SW480 (cell line): ENCODE measurements at regions not wholly inside any gene's neighbourhood (a gene's known extent, or its start where the extent isn't known, plus 50 kb on each side); places are given as distances from the start of the nearest gene placed in this dataset.

Source experiments
- DNase-seq: peaks from one replicate; pipeline ENCODE4 v3.0.0-alpha.2; 2016; ENCODE audit warnings: low spot score

DNA sequence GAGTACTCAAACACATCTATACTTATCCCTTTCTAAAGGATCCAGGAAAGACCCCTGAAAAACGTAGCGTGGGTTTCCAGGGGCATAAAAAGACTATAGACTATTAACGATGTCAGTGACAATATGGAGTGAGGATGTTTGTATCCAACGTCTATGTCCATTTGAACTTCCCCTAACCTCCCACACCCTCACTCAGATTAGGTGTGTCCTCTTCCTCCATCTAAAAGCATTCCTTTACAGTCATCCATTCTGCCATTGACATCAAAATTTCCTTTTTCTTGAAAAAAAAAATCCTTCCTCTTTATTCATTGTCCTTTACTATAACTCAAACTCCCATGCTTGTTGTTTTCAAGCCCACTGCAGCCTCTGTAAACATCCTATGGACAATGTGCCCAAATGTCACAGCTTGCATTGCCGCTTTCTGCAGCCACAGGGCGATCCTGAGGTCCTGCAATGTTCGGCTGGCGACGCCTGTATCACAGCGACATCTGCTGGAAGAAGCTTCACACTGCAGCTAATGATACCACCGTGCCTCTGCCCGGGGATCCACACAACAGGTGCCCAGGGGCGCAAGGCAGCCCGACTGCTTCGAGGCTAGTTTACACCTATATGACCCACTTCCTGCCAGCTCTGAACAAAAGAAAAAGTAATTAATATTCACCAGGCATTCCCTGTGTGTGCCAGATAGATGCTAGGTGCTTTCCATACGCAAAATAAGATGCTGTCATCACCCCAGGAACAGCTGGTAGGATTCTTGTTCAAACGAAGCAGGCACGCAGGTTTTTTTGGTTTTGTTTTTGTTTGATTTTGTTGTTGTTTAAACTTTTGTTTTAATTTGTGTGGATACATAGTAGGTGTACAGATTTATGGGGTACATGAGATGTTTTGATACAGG lies 267.9 kb upstream of the GHITM start:
- DNase-seq = peak; percentile 65

DNA sequence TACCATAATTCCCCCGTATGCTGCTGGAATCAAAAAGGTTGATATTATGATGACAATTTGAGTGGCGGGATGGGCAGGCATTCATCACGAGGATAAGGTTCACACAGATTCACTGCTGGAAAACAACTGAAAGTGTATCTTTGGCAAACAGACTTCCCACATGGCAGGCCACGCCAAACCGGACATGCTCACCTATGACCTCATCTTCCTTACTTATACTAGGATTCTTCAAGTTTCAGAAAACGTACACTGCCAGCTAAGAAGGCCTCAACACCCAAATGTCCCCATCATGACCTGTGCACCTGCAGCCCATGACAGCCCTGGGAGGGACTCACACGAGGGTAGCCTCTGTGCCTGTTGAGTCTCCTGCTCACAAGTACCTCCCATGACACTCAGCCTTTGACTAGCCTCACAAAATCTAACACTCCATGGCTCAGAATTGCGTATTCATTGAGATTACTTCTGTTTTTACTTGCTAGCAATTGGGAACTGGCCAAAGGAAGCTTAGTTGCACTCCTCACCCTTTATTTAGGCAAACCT lies 259.0 kb upstream of the GHITM start:
- no peak for DNase-seq

DNA sequence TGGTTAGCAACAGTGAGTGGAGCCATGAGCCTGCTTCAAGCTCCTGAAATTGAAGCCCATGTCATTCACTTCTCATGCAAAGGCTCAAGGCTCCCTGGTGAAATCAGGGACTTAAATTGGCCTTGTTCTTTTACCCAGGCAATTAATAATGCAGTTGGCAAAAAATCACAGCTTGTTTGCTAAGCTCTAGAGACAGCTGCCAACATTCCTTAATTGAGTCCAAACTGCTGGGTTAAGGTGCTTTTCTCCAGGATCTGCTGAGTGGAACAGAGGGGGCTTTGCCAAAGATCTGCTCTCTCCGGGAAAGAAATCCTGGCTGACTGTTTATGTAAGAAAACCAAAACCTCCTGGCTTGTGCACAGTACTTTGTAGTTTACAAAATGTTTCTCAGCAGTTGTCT lies 257.6 kb upstream of the GHITM start:
- no peak for DNase-seq

DNA sequence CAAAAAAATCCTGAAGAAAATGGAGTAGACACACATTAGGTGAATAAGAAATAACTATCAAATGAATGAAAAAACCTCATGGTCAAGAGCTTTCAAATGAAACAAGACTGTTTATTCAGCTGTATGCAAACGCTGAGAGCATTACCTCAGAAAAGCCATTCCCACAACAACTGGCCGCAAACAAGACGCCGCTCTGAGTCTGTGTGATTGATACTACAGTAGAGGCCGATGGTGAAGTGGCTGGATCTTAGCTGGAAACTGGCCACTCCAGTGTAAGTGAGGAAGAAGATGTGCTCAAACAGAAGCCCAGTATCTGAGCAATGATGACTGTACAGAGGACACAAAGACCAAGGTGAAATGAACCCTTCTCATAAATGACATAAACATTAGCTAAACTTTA lies 252.4 kb upstream of the GHITM start:
- DNase-seq = no peak

DNA sequence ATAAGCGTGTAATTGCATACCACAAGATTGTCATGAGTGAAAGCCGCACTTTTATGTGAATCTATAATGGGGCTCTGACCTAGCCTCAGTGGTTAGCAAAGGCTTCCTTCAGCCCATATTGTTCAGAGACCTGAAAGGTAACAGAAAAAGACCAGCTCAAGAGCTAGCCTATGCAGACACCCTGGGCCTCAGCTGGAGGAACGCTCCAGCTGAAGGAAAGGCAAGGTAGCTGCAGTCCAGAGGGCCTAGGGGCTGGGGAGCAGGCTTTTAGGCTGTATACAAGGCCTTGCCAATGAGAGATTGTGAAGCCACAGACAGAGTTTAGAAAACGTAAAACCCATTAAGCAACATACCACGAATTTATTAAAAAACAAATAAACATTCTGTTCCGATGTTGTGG lies 246.6 kb upstream of the GHITM start:
- DNase-seq = no peak

DNA sequence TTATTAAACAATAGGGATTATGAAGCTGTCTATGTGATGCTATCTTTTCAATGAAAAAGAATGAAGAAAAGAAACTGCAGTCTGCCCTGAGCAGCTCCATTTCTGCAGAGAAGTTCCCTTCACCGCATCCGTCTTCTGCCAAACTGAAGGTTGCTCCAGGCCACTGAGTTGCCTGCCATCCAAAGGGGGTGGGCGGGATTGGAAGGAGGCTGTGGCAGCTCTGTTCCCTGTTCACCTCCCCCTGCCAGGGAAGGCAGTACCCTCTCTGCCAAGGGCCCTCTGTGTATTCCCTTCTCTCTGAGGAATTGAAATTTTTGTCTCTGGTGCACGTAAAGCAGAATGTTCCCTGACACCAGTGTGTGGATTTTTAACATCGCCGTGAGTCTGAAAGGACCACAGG lies 243.1 kb upstream of the GHITM start:
- DNase-seq = no peak

DNA sequence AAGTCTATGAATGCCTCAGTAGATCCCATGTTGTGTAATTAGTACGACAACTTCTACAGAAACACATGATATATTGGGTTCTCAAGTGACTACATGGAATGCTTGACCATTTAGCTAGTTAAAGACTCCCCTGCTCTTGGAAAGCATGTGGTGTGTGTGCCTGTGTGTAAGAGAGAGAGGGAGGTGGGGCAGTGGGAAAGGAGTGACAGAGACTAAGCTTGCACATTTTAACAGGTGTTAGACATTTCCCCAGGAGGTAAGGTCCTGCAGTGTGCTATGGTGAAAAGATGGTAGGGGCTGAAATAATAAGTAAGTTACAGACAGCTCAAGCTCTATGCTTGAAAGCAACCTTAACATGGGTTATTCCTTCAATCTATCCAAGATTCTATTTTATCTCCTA lies 241.7 kb upstream of the GHITM start:
- no peak for DNase-seq

DNA sequence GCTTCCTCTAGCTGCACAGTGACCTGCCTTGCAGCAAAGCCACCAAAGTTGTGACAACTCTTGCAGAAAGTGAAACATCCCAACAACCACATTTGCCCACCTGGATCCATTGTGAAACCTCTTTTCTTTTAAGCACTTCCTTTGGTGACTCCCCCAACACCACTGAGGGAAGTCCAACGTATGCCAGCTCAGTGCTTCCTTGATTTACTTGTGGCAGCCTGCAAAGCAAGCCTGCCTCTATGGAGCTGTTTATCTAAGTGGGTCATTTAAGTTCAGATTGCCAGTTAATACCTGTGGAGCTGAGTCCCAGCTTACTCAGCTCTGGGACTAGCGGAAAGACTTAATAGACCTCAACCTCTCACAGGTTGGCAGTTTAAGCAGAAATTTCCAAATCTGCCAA lies 230.8 kb upstream of the GHITM start:
- no peak for DNase-seq

DNA sequence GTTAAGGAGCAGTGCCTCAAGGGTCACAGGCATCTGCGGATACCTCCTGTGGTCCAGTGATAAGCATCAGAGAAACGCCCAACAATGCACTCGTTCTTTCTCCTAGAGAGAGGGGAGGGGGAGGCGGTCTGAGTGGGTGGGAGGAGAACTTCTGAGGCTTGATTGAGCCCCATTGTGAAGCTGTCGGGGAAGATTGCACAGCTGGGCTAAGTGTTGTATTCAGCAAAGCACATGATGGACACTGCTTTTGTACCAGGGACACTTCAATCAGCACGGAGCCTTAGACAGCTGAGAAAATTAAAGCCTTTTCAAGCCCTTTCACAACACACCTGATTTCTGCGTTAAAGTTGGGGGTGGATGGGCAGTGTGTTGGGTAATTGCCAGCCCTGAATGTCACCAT lies 230.3 kb upstream of the GHITM start:
- no peak for DNase-seq

DNA sequence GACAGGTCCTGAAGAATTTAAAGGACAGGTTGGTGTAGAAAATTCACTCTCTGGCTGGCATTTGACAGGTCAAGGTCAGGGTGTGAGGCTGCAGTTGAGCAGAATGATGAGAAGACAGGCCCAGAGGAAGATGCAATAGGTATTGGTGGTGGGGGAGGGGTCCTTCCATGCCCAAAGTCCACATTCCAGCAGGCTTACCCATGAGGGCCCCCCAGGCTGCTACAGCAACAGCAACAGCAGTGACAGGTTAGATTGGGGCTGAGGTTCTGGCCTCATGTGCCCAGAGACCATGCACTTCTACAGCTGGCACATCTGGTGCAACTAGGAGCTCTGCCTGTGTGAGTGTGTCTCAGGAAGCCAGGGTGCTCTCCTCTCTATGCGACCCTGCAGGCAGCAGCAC lies 223.5 kb upstream of the GHITM start:
- DNase-seq = no peak

DNA sequence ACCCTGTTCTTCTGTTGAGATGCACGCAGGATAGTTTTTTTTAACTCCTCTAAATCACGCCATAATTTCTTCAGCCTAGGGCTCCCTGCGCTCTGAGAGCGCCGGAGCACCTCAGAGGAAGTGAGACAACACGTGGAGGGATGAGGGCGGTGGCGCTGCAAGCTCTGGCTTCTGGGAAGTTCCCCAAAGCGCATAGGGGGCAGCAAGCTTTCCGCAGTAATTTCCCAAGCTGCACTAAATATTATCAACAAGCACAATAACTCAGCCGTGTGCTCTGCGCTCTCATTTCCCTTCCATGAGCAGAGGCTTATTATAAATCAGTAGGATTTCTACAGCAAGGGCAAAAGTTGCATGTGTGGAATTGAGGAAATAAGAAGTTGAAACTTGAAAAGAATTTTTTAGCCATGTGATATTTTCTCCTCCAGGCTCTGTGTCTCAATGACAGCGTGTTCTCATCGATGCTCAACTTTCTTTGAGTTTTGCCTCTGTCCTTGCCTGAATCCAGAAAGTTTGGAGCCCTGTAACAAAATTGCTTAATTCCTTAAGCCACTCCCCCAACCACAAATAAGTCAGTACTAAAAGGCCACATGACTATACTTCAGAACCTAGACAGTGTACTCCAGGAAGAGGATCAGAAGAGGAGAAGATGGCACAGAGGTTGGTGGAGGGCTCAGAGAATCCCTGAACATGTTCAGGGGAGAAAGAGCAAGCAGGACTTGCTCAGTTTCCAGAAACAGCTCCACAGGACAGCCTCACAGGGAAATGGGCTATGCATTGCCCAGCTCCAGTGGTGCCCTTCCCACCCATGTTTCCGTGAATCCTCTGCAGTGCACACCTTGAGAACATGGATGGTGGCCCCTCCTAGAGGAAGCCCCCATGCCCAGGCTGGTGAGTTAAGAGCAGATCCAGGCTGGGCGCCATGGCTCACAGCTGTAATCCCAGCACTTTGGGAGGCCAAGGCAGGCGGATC lies 221.5 kb upstream of the GHITM start:
- no peak for DNase-seq

DNA sequence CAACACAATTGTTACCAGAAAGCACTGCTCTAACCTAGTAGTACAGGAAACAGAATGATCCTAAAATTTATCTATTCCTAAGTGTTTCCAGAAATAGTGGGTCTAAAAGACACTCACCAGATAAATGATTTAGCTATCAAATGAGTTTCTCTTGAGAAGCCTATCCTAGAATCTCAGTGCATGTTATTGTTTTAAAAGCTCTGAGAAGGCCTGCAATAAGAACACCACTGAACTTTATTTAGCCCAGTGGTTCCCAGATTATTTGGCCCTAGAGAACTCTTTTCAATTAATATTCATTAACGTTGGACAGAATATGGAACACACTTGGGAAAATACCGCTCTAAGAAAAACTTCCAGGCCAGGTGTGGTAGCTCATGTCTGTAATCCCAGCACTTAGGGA lies 220.1 kb upstream of the GHITM start:
- DNase-seq = no peak

DNA sequence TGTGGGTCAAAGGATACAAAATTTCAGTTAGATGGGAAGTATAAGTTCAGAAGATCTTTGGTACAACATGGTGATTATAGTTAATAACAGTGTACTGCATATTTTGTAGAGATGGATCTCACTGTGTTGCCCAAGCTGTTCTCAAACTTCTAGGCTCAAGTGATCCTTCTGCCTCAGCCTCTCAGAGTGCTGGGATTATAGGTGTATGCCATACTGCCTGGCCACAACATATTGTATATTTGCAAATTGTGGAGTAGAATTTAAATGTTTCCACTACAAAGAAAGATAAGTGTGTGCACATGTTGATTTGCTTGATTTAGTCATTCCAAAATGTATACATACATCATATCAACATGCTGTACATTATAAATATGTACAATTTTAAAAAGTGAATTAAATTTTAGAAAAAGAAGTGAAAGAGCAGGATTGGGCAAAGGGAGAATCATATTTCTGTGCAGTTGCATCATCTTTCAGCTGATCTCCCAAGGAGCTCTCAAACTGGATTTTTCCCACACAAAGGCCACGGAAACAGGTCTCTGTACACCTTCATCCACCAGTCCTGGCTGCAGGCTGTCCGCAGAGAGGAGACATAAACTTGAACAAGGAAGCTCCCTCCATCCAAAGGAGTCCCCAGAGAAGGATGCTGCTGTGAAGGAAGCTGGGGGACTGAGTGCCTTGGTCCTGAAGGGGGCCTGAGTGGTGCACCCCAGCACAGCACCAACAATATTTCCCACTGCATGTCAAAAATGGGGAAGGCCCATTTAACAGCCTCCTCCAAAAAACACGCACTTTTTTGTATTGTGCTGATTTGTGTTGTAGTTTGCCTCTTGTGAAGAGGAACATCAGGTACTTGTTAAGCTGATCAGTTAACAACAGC lies 217.1 kb upstream of the GHITM start:
- no peak for DNase-seq

DNA sequence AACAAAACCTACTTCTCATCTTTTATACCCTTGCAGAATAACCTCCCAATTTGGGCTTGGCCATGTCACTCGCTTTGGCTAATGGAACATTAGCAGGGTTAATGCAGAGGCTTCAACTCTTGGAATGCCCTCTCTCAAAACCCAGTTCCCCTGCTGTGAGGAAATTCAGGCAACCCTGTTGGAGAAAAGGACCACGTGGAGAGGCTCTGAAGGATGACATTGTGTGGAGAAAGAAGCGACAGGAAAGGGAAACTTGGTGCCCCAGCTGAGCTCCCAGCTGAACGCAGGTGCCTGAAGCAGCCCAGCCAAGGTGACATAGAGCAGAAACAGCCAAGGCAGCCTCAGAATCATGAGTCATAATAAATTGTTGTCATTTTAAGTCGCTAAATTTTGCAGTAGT lies 214.2 kb upstream of the GHITM start:
- no peak for DNase-seq

DNA sequence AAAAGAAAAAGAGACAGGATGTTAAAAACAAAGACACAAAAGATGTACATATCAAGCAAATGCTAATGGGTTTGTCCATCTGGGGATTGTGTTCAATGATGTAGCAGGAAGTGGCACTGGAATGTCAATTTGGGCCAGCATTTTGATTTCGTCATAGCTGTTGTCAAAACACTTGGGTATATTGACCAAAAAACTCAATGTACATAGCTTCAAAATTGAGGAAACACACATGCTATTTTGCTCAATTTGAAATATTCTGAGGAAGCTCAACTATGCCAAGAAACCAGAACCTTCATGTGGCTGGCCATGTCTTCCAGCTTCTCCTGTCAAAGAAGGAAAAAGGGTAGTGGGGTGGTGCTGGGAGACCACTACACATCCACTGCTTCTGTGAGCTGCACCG lies 212.7 kb upstream of the GHITM start:
- DNase-seq = no peak

DNA sequence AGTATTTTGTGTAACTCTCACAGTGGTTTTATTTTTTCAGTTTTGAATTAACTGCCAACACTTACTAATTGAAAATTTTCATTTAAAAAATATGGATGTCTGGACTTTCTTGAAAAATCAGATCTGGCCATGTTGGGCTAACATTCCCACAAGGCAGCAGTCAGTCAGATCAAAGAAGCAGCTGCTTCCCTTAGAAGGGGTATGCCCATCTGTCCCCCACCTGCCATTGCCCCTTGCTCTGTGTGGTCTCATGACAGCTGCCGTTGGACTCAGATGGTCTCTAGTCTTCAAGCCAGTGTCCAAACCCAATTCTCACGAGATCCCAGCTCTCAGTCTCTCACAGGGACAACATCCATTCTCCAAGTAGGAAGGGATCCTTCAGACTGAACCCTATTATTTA lies 212.1 kb upstream of the GHITM start:
- no peak for DNase-seq

DNA sequence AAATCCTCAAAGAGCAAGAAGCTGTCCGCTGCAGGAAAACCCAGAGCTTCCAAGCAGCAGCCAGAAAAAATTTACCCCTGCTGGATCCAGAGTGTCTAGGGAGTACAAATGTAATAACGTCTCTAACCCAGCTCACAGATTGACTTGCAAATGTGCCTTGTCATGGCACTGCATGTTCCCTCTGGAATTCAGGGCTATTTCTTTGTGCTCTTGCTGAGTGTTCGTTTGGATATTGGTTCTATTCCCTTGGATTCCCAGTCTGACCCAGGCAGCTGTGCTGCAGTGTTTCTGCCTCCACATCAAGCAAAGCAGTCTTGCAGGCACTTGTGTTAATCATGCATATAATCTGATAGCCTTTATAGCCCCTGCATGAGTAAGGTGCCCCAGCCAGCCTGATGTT lies 209.9 kb upstream of the GHITM start:
- DNase-seq = no peak

DNA sequence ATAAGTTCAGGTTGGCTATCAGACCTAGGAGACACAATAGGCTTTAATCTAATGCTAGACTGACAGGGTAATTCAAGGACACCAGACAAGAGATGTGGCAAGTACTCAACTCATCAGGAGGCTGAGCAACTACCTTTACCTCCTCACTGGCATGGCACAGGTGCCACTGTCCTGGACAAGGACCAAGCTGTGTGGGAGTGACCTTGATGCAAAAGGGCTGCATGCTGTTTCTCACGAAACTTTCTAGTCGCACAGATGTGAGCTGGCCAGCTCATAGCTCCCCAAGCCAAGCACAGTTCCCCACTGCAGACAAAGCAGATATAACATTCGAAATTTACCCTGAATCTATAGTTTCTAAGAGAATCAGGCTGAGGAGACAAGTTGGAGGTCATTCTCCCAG lies 207.6 kb upstream of the GHITM start:
- no peak for DNase-seq

DNA sequence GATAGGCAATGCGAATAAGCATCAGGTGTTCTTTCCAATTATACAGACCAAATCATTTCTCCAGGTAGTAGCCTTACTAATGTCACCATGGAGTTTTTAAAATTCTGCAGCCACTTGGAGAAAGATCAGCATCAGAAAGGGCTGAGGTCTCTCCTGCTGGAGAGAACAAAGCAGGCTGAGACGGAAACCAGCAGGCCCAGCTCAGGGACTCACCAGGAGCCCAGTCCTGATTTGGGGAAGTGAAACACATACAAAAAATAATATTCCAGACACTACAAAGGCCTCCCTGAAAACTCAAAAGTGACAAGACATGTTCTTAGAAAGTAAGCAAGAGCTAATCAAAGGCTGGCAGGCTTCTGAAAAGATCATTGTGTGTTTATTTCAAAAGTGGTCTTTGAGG lies 207.1 kb upstream of the GHITM start:
- no peak for DNase-seq

DNA sequence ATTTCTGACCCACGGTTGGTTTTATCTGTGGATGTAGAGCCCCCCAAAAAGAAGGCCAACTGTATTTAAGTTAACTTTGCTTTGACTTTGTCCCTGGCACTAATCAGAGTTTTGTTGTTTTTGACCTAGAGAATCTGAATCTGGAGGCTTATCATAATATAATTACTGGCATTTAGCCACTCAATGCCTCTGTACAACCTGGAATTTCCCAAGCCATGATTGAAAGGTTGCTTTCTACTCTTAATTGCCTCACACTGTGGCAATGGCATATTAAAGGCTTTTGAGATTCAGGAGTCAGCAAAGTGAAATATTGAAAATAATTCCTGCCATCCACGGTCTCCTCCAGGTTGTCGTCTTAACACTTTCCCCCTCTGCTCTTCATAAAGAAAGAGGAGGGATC lies 205.2 kb upstream of the GHITM start:
- no peak for DNase-seq

DNA sequence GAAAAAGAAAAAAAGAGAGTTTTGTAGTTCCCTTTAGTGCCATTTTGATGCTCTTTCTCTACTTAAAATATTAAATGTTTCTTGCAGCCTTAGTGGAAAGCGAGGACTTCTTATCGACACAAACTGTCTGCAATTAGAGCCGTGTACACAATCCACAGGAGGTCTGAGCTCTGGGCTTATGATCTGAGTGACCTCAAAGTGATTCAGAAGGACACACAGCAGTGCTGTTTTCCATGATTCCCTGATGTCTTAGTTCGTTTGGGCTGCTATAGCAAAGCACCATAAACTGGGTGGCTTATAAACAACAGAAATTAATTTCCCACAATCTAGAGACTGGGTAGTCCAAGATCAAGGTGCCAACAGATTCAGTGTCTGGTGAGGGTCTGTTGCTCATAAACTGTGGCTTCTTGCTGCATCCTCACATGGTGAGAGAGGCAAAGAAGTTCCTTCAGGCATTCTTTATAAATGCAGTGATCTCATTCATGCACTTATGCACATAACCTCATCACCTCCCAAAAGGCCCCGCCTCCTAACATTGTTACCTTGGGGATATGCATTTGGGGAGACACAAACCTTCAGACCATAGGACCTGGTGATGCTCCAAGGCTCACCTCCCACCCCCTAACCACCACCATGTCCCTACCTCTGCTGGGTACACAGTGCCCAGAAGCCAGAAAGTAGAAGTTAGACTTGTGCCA lies 204.5 kb upstream of the GHITM start:
- DNase-seq = no peak
